NCI-H1694 (cell line): ENCODE measurements at regions not wholly inside any gene's neighbourhood (a gene's known extent, or its start where the extent isn't known, plus 50 kb on each side); places are given as distances from the start of the nearest gene placed in this dataset.
"Not testable (repeated sequence)": the region's sequence is repeated elsewhere in the genome, so short reads cannot be mapped to it uniquely, and the experiment has no call there.

ENCODE experiments used
- DNase-seq: peaks from one replicate; lab custom pipeline; 2025; lab: John Stamatoyannopoulos, UW

DNA sequence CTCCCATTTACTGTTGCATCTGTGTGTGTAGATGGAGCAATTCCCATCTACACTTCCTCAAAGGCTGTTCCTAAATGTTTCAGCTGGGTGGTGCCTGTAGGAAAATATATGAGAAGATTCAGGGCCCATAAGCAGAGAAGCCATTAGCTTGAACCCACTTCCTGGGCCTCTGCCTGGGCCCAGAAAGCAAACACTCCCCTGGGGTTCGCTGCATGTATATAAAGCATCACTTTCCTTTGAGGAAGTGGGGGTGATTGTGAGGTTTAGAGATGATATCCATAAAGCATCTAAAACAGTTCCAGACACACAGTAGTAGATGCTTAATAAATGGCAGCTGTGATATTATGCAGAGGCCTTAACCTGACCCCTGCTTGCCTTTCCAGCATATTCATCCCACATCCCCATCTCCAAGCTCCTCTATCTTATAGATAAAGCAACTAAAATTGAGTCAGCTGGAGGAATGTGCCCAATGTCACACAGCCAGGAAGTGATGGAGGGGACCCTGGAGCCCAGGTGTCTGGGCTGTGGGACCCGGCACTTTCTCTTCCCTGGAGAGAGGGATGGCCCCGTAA, 280.0 kb upstream of the CRY1 start:
- no peak for DNase-seq

DNA sequence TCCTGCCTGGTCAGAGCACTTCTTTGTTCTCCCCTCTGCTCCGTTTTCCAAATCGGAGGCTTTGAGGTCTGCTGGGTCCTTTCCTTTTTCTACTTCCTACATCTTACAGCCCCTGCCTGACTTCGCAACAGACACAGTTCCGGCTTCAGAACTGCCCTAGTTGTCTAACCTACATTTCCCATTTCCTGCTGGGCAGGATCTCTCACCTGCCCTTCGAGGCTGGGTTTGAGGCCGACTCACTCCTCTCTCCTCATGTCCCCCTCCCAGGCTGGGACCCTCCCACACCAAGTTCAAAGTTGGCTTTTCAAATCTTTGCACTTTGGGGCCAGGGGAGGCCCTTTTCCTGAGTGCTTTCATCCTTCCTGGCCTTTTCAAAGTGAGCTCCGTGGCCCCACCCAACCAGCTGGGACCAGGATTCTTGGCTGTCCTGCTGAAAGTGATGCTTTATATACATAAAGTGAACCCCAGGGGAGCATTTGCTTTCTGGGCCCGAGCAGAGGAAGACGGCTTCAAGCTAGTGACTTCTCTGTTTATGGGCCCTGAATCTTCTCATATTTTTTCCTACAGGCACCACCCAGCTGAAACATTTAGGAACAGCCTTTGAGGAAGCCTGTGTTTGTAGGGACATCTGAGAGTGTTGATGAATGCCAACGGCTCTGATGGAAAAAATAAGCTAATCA, 281.0 kb upstream of the CRY1 start:
- DNase-seq = no peak

DNA sequence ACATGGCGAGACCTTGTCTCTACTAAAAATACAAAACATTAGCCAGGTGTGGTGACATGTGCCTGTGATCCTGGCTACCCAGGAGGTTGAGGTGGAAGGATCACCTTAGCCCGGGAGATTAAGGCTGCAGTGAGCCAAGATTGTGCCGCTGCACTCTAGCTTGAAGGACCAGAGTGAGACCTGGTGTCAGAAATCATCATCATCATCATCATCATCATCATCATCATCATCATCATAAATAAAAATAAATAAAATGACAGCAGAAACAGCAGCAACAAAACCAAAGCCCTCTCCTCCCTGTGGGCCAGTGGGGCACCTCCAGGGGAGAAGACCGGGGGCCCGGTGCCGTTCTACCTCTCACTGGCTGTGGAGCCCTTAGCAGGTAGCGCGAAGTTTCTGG, 281.9 kb upstream of the CRY1 start:
- no peak for DNase-seq

DNA sequence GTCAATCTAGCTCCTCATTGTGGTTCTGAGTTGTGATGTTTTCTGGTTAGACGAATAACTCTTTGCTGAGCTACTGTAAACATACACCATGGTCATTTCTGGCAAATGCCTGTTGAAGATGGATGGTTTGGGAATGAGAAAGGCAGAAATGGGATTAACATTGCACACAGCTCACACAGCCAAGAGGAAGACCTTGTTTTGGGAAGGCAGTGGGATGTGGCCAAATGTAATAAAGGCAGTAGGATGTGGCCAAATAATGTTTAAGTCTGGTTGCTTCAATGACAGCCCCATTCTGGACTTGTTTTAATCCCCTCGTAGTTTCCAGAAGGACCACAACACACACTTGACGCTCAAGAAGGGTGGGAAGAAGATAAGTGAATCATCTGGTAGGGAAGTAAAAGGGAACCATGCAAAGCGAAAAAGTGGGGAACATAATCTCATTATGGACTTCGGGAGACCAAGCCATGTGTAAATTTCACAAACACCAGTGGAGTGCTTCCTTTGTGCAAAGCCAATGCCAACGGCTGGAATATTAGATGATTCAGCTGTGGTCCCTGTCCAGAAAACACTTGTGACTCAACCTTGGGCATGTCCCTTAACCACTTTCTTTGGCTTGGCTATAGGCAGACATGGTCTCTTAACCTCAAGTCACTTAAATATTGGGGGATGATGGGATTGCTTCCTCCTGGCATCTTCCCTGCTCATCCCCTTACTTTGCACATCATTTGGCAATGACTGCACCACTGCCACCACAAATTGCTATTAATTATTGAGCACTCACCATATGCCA, 284.4 kb upstream of the CRY1 start:
- DNase-seq = no peak

GRCh38 chr12:107378609-107379008, 285.3 kb upstream of the CRY1 start:
- no peak for DNase-seq

DNA sequence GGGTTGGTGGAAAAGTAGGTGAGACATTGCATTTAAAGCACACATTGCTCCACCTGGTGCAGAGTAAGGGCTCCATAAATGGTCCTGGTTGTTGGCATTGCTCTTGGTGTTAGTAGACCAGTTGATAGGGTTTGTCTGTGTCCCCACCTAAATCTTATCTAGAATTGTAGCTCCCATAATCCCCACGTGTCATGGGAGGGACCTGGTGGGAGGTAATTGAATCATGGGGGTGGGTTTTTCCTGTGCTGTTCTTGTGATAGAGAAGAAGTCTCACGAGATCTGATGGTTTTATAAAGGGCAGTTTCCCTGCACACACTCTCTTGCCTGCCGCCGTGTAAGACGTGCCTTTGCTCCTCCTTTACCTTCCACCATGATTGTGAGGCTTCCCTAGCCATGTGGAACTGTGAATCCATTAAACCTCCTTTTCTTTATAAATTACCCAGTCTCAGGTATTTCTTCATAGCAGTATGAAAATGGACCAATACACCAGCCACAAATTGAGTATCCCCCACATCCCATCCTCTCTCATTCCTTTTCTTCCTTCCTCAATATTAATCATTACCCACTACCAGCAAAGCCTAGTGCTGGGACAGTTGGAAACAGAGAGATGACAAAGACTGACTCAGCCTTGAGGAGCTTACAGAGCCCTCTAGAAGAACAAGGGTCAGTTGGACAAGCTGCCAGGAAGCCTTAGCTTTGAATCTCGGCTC, 285.9 kb upstream of the CRY1 start:
- DNase-seq = not testable (repeated sequence)

GRCh38 chr12:107379852-107380567, 286.7 kb upstream of the CRY1 start:
- DNase-seq = no peak

- no peak for DNase-seq
Observed at GRCh38 chr12:107384645-107385044, 291.3 kb upstream of the CRY1 start.

DNA sequence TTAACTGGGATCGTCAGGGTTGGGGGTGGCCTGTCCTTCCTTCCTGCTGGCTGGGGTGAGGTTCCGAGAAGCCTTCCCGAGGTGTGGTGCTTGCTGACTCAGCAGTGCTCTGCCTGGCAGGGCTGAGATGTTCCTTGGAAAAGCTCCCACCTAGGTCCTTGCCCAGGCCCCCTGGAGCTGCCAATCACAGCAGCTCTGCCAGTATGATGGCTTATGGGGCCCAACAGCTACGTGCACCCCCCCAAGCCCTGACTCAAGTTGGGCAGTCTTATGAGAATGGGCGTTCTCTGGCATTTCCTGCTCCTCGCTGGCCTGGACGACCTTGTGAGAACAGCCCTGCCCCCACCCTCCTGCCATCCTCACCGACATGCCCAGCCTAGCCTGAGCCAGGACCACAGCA, 292.2 kb upstream of the CRY1 start:
- no peak for DNase-seq

DNA sequence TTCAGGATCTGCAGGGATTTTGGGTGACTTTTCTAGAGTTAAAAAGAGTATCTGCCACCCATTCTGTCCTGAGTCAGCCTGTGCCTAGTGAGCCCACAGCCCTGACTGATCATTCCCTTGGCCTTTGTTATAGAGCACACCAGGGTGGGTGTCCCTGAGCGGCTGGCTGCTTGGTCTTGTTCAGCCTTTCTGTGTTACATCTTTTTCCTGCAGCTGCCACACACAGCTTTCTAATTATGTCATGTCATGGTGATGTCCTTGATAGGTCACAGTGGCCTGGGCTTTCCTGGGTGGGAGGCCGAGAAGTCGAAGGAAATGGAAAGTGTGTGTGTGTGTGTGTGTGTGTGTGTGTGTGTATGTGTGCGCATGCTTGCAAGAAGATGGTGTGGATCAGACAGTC, 293.2 kb upstream of the CRY1 start:
- DNase-seq = no peak

- no peak for DNase-seq
Observed at GRCh38 chr12:107388263-107388662, 294.9 kb upstream of the CRY1 start.

- no peak for DNase-seq
Observed at GRCh38 chr12:107390414-107390813, 295.2 kb upstream of the PWP1 start.

- no peak for DNase-seq
Observed at GRCh38 chr12:107393043-107393717, 292.4 kb upstream of the PWP1 start.

DNA sequence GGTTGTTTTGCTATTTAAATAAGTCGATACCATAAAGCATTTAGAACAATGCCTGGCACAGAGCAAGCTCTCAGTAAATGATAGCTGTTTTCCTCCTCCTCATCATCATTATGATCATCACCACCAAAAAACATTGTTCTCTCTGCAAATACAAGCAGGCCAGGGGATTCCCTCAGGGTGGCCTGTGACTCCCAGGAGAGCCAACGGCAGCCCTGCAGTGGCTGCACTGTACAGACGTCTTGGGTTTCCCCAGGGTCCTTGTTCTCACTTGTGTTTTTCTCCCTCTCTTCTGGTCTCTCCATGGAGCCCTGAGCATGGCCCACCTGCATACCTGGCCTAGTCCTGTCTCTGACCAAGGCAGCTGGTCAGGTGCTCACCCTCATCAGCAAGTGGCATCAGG, 290.9 kb upstream of the PWP1 start:
- no peak for DNase-seq

DNA sequence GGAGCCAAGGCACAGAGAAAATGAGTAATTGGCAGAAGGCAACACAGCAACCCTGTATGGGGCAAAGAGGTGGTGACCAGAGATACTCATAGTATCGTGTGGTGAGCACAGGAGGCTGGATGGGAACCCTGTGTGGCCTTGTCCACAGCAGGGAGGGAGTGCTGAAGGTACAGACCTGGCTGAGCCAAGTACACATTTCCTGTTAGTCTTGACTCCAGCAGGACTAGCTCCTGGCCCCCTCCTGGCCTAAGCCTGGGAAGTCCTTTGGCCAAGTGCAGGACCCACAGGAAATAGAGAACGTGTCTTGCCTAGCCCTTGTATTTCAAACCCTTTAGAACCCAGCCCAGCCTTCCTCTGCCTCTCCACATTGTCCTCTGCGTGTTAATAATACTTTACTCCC, 289.8 kb upstream of the PWP1 start:
- no peak for DNase-seq

DNA sequence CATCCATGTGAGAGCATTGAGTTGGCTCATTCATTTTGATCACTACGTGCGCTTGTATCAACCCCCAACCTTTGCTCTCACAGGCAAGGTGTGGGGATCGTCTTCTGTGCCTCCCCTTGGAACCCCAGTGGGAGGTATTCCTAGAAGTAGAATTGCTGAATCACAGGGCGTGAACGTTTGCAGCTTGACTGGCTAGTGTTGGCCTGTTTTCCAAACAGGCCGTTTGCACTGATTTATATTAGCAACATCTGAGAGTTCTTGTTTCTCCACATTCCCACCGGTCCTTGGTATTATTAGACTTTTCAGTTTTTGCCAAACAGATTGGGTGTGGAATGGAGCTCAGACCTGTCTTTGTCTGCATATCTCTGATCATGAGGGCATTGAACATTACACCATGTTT, 288.6 kb upstream of the PWP1 start:
- DNase-seq = no peak

- DNase-seq = no peak
Observed at GRCh38 chr12:107397890-107398500, 287.6 kb upstream of the PWP1 start.

DNA sequence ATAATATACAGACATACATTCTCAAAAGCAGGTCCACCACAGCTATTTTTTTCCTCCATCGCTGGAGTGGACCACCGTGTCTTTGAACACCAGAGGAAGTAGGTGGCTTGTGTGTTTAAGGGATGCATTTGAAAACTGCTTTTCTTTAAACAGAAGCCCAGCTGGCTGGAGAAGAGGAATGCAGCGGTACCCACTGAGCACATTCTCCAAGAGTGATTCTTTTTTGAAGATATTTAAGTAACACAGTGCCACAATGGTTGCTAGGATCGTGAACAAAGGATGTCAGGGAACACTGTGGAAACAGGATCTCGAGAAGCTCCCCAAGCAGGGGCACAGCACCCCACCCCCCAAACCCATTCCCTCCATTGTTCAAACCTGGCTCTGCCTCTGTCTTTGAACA, 286.6 kb upstream of the PWP1 start:
- DNase-seq = no peak

GRCh38 chr12:107400686-107401447, 284.7 kb upstream of the PWP1 start:
- DNase-seq = no peak
